PC-3 (cell line): ENCODE measurements at regions not wholly inside any gene's neighbourhood (a gene's known extent, or its start where the extent isn't known, plus 50 kb on each side); places are given as distances from the start of the nearest gene placed in this dataset.

Experiments used
- EZH2 ChIP-seq: fragments of 300-600 bp; sonication (generic); IDR thresholded peaks from one replicate; pipeline ENCODE4 v1.6.1; 2017; ENCODE audit warnings: antibody characterized with exemption, mild to moderate bottlenecking, low read length; ENCODE audit not compliant: unreplicated experiment
- EZH2phosphoT487 ChIP-seq: fragments of 300-600 bp; sonication (generic); IDR thresholded peaks from 2 replicates; pipeline ENCODE4 v1.6.1; 2018; ENCODE audit warnings: mild to moderate bottlenecking, antibody characterized with exemption, low read length, borderline replicate concordance
- TF ChIP-seq, protein P1 (sequence below): fragments of 300-600 bp; sonication (generic); conservative IDR thresholded peaks from 2 replicates; pipeline ENCODE4 v1.5.1; 2017; ENCODE audit warnings: antibody characterized with exemption, low read depth, mild to moderate bottlenecking, low read length

DNA sequence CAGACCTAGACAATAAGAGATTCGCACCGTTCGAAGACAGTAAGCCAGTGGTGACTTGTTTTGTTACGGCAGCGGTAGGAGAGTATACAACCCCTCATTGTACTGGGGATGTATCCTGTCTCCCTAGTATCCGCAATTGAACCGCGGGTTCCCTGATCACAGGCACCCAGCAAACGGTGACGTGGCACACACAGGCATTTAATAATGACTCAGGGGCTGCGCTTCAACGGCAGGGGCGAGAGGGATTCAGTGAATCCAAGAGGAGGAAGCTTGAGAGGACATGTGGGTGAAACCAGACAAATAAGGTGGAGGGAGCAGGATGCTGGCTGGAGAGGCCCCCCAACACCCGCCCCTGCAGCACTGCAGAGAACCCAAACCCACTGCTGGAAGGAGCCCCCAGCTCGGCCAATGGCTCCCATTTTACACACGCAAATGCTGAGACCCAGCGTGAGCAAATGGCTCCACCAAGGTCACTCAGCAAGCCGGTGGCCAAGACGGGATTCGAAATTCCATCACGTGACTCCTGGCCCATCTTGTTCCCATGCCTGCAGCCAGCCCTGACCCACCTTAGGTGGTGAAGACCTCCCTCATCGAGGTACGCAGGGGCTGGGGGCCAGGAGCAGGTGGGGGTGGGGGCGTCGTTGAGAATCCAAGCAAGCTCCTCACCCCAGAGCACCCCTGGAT is 149.9 kb downstream of the SYF2 start:
- TF ChIP-seq, protein P1, sequence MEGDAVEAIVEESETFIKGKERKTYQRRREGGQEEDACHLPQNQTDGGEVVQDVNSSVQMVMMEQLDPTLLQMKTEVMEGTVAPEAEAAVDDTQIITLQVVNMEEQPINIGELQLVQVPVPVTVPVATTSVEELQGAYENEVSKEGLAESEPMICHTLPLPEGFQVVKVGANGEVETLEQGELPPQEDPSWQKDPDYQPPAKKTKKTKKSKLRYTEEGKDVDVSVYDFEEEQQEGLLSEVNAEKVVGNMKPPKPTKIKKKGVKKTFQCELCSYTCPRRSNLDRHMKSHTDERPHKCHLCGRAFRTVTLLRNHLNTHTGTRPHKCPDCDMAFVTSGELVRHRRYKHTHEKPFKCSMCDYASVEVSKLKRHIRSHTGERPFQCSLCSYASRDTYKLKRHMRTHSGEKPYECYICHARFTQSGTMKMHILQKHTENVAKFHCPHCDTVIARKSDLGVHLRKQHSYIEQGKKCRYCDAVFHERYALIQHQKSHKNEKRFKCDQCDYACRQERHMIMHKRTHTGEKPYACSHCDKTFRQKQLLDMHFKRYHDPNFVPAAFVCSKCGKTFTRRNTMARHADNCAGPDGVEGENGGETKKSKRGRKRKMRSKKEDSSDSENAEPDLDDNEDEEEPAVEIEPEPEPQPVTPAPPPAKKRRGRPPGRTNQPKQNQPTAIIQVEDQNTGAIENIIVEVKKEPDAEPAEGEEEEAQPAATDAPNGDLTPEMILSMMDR: no peak
- no peak for TF ChIP-seq EZH2
- TF ChIP-seq EZH2phosphoT487: no peak
